ENCODE measurements at regions not wholly inside any gene's neighbourhood (a gene's known extent, or its start where the extent isn't known, plus 50 kb on each side); places are given as distances from the start of the nearest gene placed in this dataset.

DNA sequence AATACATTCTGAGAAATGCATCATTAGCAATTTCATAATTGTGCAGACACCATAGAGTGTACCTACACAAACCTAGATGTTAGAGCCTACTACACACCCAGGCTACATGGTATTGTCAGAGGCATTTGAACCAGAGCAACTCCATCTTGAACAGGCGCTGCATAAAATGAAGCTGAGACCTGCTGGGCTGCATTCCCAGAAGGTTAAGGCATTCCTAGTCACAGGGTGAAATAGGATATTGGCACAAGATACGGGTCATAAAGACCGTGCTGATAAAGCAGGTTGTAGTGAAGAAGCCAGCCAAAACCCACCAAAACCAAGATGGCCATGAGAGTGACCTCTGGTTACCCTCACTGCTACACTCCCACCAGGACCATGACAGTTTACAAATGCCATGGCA is 116.4 kb downstream of the LARP7 start:
- peaks cover 14% of the 10 kb centered on the region for H3K4me1 ChIP-seq (ENCODE audit: control insufficient read depth, low read depth, low read length)
- peak overlapping the region; percentile 94 for H2AK5ac ChIP-seq (ENCODE audit: low read length)

DNA sequence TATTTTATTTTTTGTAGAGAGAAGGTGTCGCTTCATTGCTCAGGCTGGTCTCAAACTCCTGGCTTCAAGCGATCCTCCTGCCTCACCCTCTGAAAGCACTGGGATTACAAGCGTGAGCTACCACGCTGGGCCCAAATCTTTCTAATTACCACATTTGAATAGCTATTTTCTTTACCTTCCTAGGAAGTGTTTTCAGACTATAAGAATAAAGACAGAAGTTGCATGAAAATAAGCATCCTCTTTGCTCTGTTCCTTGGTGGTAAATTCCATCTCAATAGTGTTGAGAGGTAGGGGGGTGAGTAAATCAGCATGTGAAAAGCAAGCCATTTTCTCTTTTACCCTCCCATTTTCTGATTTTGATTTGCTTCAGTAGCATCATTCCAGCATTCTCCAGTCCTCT is 122.4 kb downstream of the LARP7 start:
- Histone ChIP-seq H3K4me2 (ENCODE audit: low read length) (no peak overlapping the region), H2BK5ac (ENCODE audit: low read length) (no peak overlapping the region), H2AK5ac (ENCODE audit: low read length) (no peak overlapping the region), H3K18ac (ENCODE audit: low read length) (peak overlapping the region; percentile 99), H3K27me3 (ENCODE audit: insufficient read depth, low read length, poor library complexity) (no peaks in the 10 kb centered on the region), H3K23ac (ENCODE audit: low read length) (no peak overlapping the region), H2BK120ac (ENCODE audit: low read depth, low read length) (peak overlapping the region; percentile 93), H3K36me3 (ENCODE audit: control insufficient read depth, insufficient read depth, low read length) (no peaks in the 10 kb centered on the region), H3K27ac (ENCODE audit: low read depth, low read length) (peak overlapping the region; percentile 92), H4K5ac (ENCODE audit: low read length) (no peak overlapping the region), H4K8ac (ENCODE audit: low read depth, low read length) (no peak overlapping the region), H3K79me1 (ENCODE audit: low read length) (no peaks in the 10 kb centered on the region), H3K4me1 (ENCODE audit: control insufficient read depth, low read depth, low read length) (no peaks in the 10 kb centered on the region), H2BK15ac (replicated peaks; ENCODE audit: low read depth) (no peak overlapping the region), H3K9ac (ENCODE audit: low read length) (peak overlapping the region; percentile 31), H3K4me3 (ENCODE audit: low read length) (no peak overlapping the region), H3K79me2 (ENCODE audit: control insufficient read depth, insufficient read depth, low read length) (peaks cover 2% of the 10 kb centered on the region), H3K4ac (ENCODE audit: low read depth, low read length) (peak overlapping the region; percentile 91), H3K56ac (ENCODE audit: low read length) (peak overlapping the region; percentile 77)
- DNase-seq: peak; percentile 79
- no CpG with 5 or more reads among the region's 4 CpGs for WGBS (ENCODE audit: extremely low coverage, insufficient coverage, low lambda C conversion rate)

More for the DNA sequence above, 116.4 kb downstream of the LARP7 start:
- peak overlapping the region; percentile 78 for H3K18ac ChIP-seq (ENCODE audit: low read length)
- H4K5ac ChIP-seq (ENCODE audit: low read length): no peak overlapping the region
- no peaks in the 10 kb centered on the region for H3K36me3 ChIP-seq (ENCODE audit: control insufficient read depth, insufficient read depth, low read length)
- no CpG with 5 or more reads among the region's 3 CpGs for WGBS (ENCODE audit: extremely low coverage, insufficient coverage, low lambda C conversion rate)
- H3K9ac ChIP-seq (ENCODE audit: low read length): no peak overlapping the region
- DNase-seq: peak; percentile 74
- H3K4me2 ChIP-seq (ENCODE audit: low read length): no peak overlapping the region
- H2BK120ac ChIP-seq (ENCODE audit: low read depth, low read length): peak overlapping the region; percentile 88
- no peak overlapping the region for H3K23ac ChIP-seq (ENCODE audit: low read length)
- H4K8ac ChIP-seq (ENCODE audit: low read depth, low read length): peak overlapping the region; percentile 68
- H3K4me3 ChIP-seq (ENCODE audit: low read length): no peak overlapping the region
- no peaks in the 10 kb centered on the region for H3K27me3 ChIP-seq (ENCODE audit: insufficient read depth, low read length, poor library complexity)
- H3K79me1 ChIP-seq (ENCODE audit: low read length): peaks cover 6% of the 10 kb centered on the region
- peak overlapping the region; percentile 2 for H3K27ac ChIP-seq (ENCODE audit: low read depth, low read length)
- peaks cover 12% of the 10 kb centered on the region for H3K79me2 ChIP-seq (ENCODE audit: control insufficient read depth, insufficient read depth, low read length)
- H2BK15ac ChIP-seq (replicated peaks; ENCODE audit: low read depth): no peak overlapping the region
- peak overlapping the region; percentile 93 for H3K4ac ChIP-seq (ENCODE audit: low read depth, low read length)
- H3K56ac ChIP-seq (ENCODE audit: low read length): peak overlapping the region; percentile 97
- peak overlapping the region; percentile 100 for H2BK5ac ChIP-seq (ENCODE audit: low read length)

DNA sequence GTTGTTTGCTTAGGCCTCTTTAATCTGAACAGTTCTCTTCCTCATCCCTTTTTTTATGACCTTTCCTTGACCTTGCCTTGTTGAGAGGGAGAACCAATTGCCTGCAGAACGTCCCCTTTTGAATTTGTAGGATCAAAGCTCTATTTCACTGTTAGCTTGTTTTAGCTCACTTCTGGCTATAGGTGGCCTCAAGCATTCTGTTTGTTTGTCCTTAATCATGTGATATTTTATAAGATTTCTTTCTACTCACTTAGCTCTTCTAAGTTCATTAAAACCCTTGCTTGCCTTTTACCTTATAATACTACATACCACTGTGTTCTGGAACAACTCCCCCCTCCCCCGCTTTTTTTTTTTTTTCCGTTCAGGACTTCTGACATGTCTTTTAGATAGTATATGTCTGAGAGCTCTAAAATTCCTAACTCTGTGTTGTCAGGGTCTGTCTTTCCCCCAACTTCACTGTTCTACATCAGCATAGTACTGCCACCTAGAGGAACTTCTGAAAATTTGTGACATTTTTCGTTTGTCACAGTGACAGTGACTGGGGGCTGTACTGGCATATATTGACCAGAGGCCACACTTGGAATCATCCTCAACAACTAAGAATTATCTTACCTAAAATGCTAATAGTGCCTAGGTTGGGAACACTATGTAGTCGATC is 128.5 kb downstream of the LARP7 start:
- Histone ChIP-seq H3K4me3 (ENCODE audit: low read length) (no peak overlapping the region), H2BK5ac (ENCODE audit: low read length) (peak overlapping the region; percentile 27), H3K4me2 (ENCODE audit: low read length) (no peak overlapping the region), H3K56ac (ENCODE audit: low read length) (peak overlapping the region; percentile 77), H3K18ac (ENCODE audit: low read length) (no peak overlapping the region), H3K23ac (ENCODE audit: low read length) (no peak overlapping the region), H4K8ac (ENCODE audit: low read depth, low read length) (no peak overlapping the region), H3K4me1 (ENCODE audit: control insufficient read depth, low read depth, low read length) (peaks cover 1% of the 10 kb centered on the region), H3K79me1 (ENCODE audit: low read length) (peaks cover 5% of the 10 kb centered on the region), H3K27me3 (ENCODE audit: insufficient read depth, low read length, poor library complexity) (no peaks in the 10 kb centered on the region), H3K27ac (ENCODE audit: low read depth, low read length) (peak overlapping the region; percentile 77), H3K36me3 (ENCODE audit: control insufficient read depth, insufficient read depth, low read length) (no peaks in the 10 kb centered on the region), H2BK120ac (ENCODE audit: low read depth, low read length) (no peak overlapping the region), H2BK15ac (replicated peaks; ENCODE audit: low read depth) (no peak overlapping the region), H3K79me2 (ENCODE audit: control insufficient read depth, insufficient read depth, low read length) (peaks cover 4% of the 10 kb centered on the region), H4K5ac (ENCODE audit: low read length) (peak overlapping the region; percentile 59), H2AK5ac (ENCODE audit: low read length) (no peak overlapping the region), H3K4ac (ENCODE audit: low read depth, low read length) (no peak overlapping the region), H3K9ac (ENCODE audit: low read length) (peak overlapping the region; percentile 56)
- no CpG with 5 or more reads among the region's 5 CpGs for WGBS (ENCODE audit: extremely low coverage, insufficient coverage, low lambda C conversion rate)
- peak; percentile 91 for DNase-seq

DNA sequence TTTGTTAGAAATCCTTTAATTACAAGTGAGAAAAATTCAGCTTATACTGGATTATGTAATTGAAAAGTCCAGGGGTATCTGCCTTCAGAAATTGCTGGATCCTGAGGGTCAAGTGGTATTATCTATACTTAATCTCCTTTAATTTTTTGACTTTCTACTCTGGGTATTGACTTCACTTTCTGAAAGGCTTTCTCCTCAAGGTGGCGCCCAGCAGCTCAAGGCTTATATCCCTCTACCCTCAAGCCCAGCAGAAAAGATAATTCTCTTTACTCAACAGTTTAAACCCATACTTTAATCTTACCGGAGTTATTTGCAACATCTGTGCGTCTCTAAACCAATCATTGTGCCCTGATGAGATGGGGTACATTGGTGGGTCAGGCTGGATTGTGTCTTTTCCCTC is 129.5 kb downstream of the LARP7 start:
- Histone ChIP-seq H3K79me1 (ENCODE audit: low read length) (peaks cover 7% of the 10 kb centered on the region), H2BK15ac (replicated peaks; ENCODE audit: low read depth) (peak overlapping the region; percentile 20), H3K56ac (ENCODE audit: low read length) (peak overlapping the region; percentile 19), H3K27ac (ENCODE audit: low read depth, low read length) (no peak overlapping the region), H3K23ac (ENCODE audit: low read length) (no peak overlapping the region), H3K36me3 (ENCODE audit: control insufficient read depth, insufficient read depth, low read length) (no peaks in the 10 kb centered on the region), H2AK5ac (ENCODE audit: low read length) (no peak overlapping the region), H4K5ac (ENCODE audit: low read length) (no peak overlapping the region), H3K18ac (ENCODE audit: low read length) (no peak overlapping the region), H2BK5ac (ENCODE audit: low read length) (no peak overlapping the region), H3K4me3 (ENCODE audit: low read length) (no peak overlapping the region), H3K27me3 (ENCODE audit: insufficient read depth, low read length, poor library complexity) (no peaks in the 10 kb centered on the region), H3K4me1 (ENCODE audit: control insufficient read depth, low read depth, low read length) (peaks cover 1% of the 10 kb centered on the region), H3K4me2 (ENCODE audit: low read length) (no peak overlapping the region), H3K79me2 (ENCODE audit: control insufficient read depth, insufficient read depth, low read length) (peaks cover 4% of the 10 kb centered on the region), H3K9ac (ENCODE audit: low read length) (peak overlapping the region; percentile 4), H2BK120ac (ENCODE audit: low read depth, low read length) (no peak overlapping the region), H3K4ac (ENCODE audit: low read depth, low read length) (no peak overlapping the region), H4K8ac (ENCODE audit: low read depth, low read length) (no peak overlapping the region)
- peak; percentile 71 for DNase-seq
- WGBS (ENCODE audit: extremely low coverage, insufficient coverage, low lambda C conversion rate): no CpG with 5 or more reads among the region's 3 CpGs

DNA sequence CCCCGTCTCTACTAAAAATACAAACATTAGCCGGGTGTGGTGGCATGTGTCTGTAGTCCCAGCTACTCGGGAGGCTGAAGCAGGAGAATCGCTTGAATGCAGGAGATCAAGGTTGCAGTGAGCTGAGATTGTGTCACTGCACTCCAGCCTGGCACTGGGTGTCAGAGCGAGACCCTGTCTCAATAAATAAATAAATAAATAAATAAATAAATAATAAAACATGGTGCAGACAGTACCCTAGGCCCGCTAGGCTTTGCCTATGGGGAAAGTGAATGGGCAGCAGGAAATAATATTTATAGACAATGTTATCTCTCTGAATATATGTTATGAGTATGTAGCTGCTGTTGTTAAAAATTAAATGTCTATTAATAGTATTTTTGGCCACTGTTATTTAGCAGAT is 130.4 kb downstream of the LARP7 start:
- Histone ChIP-seq H3K4me2 (ENCODE audit: low read length) (no peak overlapping the region), H2BK5ac (ENCODE audit: low read length) (no peak overlapping the region), H3K4me1 (ENCODE audit: control insufficient read depth, low read depth, low read length) (peaks cover 1% of the 10 kb centered on the region), H3K27ac (ENCODE audit: low read depth, low read length) (no peak overlapping the region), H3K18ac (ENCODE audit: low read length) (no peak overlapping the region), H3K4ac (ENCODE audit: low read depth, low read length) (no peak overlapping the region), H3K4me3 (ENCODE audit: low read length) (no peak overlapping the region), H2BK120ac (ENCODE audit: low read depth, low read length) (no peak overlapping the region), H2AK5ac (ENCODE audit: low read length) (no peak overlapping the region), H3K27me3 (ENCODE audit: insufficient read depth, low read length, poor library complexity) (no peaks in the 10 kb centered on the region), H3K36me3 (ENCODE audit: control insufficient read depth, insufficient read depth, low read length) (no peaks in the 10 kb centered on the region), H4K5ac (ENCODE audit: low read length) (no peak overlapping the region), H3K9ac (ENCODE audit: low read length) (no peak overlapping the region), H3K56ac (ENCODE audit: low read length) (no peak overlapping the region), H3K79me2 (ENCODE audit: control insufficient read depth, insufficient read depth, low read length) (peaks cover 4% of the 10 kb centered on the region), H4K8ac (ENCODE audit: low read depth, low read length) (no peak overlapping the region), H3K23ac (ENCODE audit: low read length) (no peak overlapping the region), H3K79me1 (ENCODE audit: low read length) (peaks cover 10% of the 10 kb centered on the region), H2BK15ac (replicated peaks; ENCODE audit: low read depth) (no peak overlapping the region)
- no peak for DNase-seq
- WGBS (ENCODE audit: extremely low coverage, insufficient coverage, low lambda C conversion rate): no CpG with 5 or more reads among the region's 6 CpGs

DNA sequence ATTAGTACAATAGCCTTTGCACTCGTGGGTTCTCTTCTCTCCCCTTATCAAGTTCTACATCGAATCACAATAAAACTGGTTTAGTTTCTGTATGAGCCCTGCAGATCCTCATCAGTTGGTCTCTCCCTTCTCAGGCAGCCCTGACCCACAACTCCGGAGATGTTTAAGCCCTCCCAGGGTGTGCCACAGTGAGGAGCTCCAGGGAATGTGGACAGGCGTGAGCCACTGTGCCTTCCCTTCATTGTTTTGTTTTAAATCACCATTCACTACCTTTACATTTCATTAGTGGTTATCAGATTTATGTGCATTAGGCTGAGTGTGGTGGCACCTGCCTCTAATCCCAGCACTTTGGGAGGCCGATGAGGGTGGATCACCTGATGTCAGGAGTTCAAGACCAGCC is 133.2 kb downstream of the LARP7 start:
- Histone ChIP-seq H2BK5ac (ENCODE audit: low read length) (no peak overlapping the region), H3K36me3 (ENCODE audit: control insufficient read depth, insufficient read depth, low read length) (no peaks in the 10 kb centered on the region), H3K4me1 (ENCODE audit: control insufficient read depth, low read depth, low read length) (peaks cover 1% of the 10 kb centered on the region), H3K79me1 (ENCODE audit: low read length) (peaks cover 12% of the 10 kb centered on the region), H3K56ac (ENCODE audit: low read length) (peak overlapping the region; percentile 43), H2AK5ac (ENCODE audit: low read length) (no peak overlapping the region), H2BK120ac (ENCODE audit: low read depth, low read length) (no peak overlapping the region), H3K27me3 (ENCODE audit: insufficient read depth, low read length, poor library complexity) (no peaks in the 10 kb centered on the region), H4K5ac (ENCODE audit: low read length) (no peak overlapping the region), H3K4me2 (ENCODE audit: low read length) (no peak overlapping the region), H3K23ac (ENCODE audit: low read length) (no peak overlapping the region), H3K27ac (ENCODE audit: low read depth, low read length) (no peak overlapping the region), H3K4me3 (ENCODE audit: low read length) (no peak overlapping the region), H3K4ac (ENCODE audit: low read depth, low read length) (no peak overlapping the region), H3K18ac (ENCODE audit: low read length) (no peak overlapping the region), H3K9ac (ENCODE audit: low read length) (no peak overlapping the region), H2BK15ac (replicated peaks; ENCODE audit: low read depth) (no peak overlapping the region), H3K79me2 (ENCODE audit: control insufficient read depth, insufficient read depth, low read length) (peaks cover 4% of the 10 kb centered on the region), H4K8ac (ENCODE audit: low read depth, low read length) (peak overlapping the region; percentile 39)
- DNase-seq: peak; percentile 64
- WGBS (ENCODE audit: extremely low coverage, insufficient coverage, low lambda C conversion rate): no CpG with 5 or more reads among the region's 5 CpGs
